HG02970 (cell line): ENCODE measurements at regions not wholly inside any gene's neighbourhood (a gene's known extent, or its start where the extent isn't known, plus 50 kb on each side); places are given as distances from the start of the nearest gene placed in this dataset.

Experiments used
- ATAC-seq: cut with Tn5 transposase; IDR thresholded peaks from one replicate; pipeline ENCODE4 v1.9.1; 2021; ENCODE audit warnings: mild to moderate bottlenecking, moderate library complexity, moderate number of reproducible peaks; ENCODE audit not compliant: unreplicated experiment, low FRiP score

- no peak for ATAC-seq
Observed at GRCh38 chr2:164439885-164440284, 181.4 kb downstream of the GRB14 start.

- ATAC-seq, result no peak
Observed at GRCh38 chr2:164439235-164439634, 182.0 kb downstream of the GRB14 start.

- no peak for ATAC-seq
Observed at GRCh38 chr2:164438490-164439205, 182.6 kb downstream of the GRB14 start.

GRCh38 chr2:164436131-164436530 lies 185.2 kb downstream of the GRB14 start:
- ATAC-seq, result no peak

- no peak for ATAC-seq
Observed at GRCh38 chr2:164430166-164430783, 191.0 kb downstream of the GRB14 start.

- ATAC-seq, result no peak
Observed at GRCh38 chr2:164429354-164429753, 191.9 kb downstream of the GRB14 start.

- ATAC-seq, result no peak
Observed at GRCh38 chr2:164427111-164427510, 194.2 kb downstream of the GRB14 start.

- no peak for ATAC-seq
Observed at GRCh38 chr2:164420787-164421186, 200.5 kb downstream of the GRB14 start.

- ATAC-seq, result no peak
Observed at GRCh38 chr2:164412831-164413230, 208.5 kb downstream of the GRB14 start.

- ATAC-seq, result no peak
Observed at GRCh38 chr2:164389411-164389810, 231.9 kb downstream of the GRB14 start.

- peak; percentile 61 for ATAC-seq
Observed at GRCh38 chr2:164388511-164388910, 232.8 kb downstream of the GRB14 start.

GRCh38 chr2:164386231-164386630 lies 235.1 kb downstream of the GRB14 start:
- ATAC-seq, result no peak

GRCh38 chr2:164384434-164384833 lies 236.8 kb downstream of the GRB14 start:
- no peak for ATAC-seq

GRCh38 chr2:164371916-164372315 lies 249.4 kb downstream of the GRB14 start:
- no peak for ATAC-seq

- no peak for ATAC-seq
Observed at GRCh38 chr2:164369366-164369765, 251.9 kb downstream of the GRB14 start.

GRCh38 chr2:164368896-164369295 lies 252.4 kb downstream of the GRB14 start:
- ATAC-seq, result no peak

GRCh38 chr2:164363646-164364045 lies 257.6 kb downstream of the GRB14 start:
- ATAC-seq, result no peak

GRCh38 chr2:164351536-164351935 lies 269.7 kb downstream of the GRB14 start:
- no peak for ATAC-seq

- no peak for ATAC-seq
Observed at GRCh38 chr2:164335947-164336346, 285.3 kb downstream of the GRB14 start.

- no peak for ATAC-seq
Observed at GRCh38 chr2:164335128-164335527, 286.2 kb downstream of the GRB14 start.

- ATAC-seq, result no peak
Observed at GRCh38 chr2:164328310-164328709, 293.0 kb downstream of the GRB14 start.

- ATAC-seq, result no peak
Observed at GRCh38 chr2:164323978-164324377, 297.3 kb downstream of the GRB14 start.
